Dedifferentiated amniotic fluid mesenchymal stem cell (primary cell): ENCODE measurements at regions not wholly inside any gene's neighbourhood (a gene's known extent, or its start where the extent isn't known, plus 50 kb on each side); places are given as distances from the start of the nearest gene placed in this dataset.
A peak's percentile ranks its signal among the peaks of the same experiment; 100 is the strongest.

Experiments
- DNase-seq: peaks from one replicate; pipeline ENCODE4 v3.0.0-alpha.2; 2016; ENCODE audit errors: extremely low spot score

DNA sequence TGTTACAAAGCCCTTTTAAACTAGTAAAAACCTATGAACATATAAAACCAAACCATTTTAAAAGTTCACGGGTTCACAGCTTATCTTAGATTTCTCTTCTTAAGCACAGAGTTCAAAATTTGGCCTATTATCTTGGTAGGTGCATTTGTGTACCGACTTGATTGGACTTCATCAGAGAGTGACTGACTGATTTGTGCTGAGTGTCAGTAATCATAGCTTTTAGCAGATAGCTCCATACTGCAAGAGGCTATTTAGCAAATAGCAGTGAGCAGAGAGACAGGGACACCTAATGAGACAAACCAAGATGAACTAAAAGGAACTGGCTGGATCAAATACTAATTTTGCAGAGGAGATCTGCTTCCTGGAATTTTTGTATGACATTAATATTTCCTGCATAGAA, 274.5 kb downstream of the PRR16 start:
- no peak for DNase-seq

- DNase-seq, result no peak
Measured at GRCh38 chr5:120740989-120741388, 276.9 kb downstream of the PRR16 start.

- DNase-seq, result no peak
Measured at GRCh38 chr5:120748474-120748873, 284.4 kb downstream of the PRR16 start.

GRCh38 chr5:120749737-120750136, 285.6 kb downstream of the PRR16 start:
- DNase-seq, result no peak

GRCh38 chr5:120759587-120759986, 295.5 kb downstream of the PRR16 start:
- DNase-seq, result no peak

DNA sequence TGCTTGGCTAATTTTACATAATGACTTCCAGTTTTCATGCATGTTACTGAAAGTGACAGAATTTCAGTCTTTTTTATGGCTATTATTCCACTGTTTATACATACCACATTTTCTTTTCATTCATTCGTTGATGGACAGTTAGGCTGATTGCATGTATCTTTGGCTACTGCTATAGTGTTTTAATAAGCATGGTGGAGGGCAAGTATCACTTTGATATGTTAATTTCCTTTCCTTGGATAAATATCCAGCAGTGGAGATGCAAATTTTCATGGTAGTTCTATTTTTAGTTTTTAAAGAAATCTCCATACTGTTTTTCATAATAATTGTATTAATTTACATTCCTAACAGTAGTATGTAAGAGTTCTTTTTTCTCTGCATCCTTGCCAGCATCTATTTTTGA, 297.9 kb downstream of the PRR16 start:
- DNase-seq, result no peak

DNA sequence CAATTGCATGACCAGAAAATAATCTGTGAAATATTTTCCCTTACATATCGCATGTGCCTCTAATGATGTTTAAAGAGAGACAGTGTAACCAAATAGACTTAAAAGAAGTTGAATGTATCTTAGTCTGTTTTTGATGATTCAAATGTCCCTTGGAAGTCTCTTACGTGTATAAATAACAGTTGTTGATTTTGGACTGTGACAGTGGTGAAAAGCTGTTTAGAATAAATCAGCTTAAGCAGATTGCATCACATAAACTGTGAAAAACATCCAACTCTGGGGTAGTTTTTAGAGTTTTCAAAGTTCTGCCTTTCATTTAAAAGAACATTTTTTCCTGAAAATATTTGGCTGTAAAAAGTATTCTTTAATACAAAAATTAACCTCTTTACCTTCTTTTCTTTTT, 301.1 kb downstream of the PRR16 start:
- DNase-seq, result peak; percentile 49

DNA sequence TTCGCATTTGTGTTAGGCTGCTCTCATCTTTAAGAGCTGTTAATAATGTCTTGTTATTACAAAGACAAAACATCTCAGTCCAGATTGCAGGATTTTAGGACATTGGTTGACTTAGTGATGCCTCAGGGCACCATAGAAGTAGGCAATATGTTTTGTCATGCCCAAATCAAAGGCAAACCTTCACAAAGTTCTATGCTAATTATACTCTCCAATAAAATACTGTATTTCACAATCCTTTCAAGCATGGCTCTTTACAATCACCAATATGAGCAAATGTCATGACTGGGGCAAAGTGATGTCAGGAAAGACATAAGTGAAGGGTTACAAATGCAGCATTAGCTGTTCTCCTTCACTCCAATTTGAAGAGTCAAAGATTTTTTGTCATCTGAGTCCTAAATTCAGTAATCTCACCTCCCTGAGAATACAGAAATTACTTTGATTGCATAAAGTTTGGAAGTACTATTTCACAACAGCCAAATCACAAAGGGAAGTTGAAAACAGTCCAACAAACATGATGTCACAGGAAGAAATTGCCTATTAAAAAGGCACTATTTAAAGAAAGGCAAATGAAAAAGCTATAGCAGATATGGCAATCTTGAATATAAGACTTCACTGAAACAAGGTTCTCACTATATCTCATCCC, 303.2 kb downstream of the PRR16 start:
- peak; percentile 76 for DNase-seq

DNA sequence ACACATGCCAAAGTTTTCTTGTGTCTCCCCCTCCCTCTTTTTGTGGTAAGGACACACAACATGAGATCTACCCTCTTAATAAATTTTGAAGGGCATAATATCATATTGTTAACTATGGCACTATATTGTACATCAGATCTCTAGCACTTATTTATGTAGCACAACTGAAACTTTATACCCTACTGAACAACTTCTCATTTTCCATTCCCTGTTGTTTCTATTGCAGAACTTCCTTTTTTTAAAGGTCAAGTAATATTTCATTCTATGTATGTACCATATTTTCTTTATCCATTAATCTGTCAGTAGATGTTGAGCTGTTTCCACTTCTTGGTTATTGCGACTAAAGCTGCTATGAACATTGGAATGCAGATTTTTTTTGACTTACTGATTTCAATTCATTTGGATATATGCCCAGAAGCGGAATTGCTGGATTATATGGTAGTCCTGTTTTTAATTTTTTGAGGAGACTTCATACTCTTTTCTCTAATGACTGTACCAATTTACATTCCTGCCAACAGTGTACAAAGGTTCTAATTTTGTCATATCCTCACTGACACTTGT, 305.3 kb downstream of the PRR16 start:
- DNase-seq, result peak; percentile 15

DNA sequence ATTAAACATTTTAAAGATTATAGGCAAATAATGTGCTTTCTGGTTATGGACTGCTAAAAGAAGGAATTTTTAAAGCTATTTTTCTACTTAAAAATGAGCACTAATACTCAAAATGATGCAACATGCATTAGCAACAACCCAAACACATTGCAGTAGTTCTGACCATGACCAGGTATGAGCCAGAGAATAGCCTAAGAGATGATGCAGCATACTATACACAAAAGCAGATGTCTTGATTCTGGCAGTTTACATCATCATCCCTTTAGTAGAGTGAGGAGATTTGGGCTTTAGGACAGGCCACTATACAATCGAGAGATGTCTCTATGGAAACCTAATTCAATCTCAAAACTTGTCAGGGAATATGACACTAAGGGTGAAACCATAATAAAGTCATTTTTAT, 307.1 kb downstream of the PRR16 start:
- no peak for DNase-seq

- DNase-seq, result peak; percentile 66
Measured at GRCh38 chr5:120778491-120779484, 314.7 kb downstream of the PRR16 start.

DNA sequence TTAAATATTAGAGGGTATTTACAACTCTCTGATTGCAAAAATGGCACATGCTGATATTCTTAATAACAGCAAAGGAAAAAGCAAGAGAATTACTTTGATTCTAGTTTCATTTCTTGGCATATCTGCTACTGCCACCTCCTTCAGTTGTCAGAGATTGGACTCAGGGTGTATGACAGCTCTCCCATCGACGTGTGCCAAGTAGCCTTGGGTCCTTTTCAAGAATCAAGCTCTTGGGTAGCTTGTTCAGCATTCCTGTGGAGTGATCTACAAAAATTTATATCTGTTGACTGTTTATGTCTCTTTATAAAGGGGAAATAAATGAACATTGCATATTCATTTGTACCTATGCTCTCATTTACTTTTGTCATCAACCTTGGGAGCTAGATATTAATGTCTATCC, 315.6 kb downstream of the PRR16 start:
- DNase-seq, result peak; percentile 66

GRCh38 chr5:120788481-120788880, 324.4 kb downstream of the PRR16 start:
- DNase-seq, result no peak

DNA sequence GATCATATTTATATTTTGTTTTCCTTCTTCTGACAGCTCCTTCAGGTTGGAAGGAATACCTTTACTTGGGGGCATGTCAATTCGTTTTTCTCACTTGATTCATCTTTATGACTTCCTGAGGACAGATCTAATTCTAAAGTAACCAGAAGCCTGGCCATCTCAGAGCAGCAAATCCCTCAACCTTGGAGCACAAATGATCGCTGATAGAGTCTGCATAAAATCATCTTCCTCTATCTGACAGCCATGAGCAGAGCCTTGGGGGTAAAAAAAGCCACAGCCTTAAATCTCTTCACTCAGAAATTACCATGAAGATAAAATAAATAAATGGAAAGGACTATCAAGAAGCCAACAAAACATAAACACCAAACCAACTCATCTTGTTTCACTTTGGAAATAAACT, 325.8 kb downstream of the PRR16 start:
- no peak for DNase-seq

DNA sequence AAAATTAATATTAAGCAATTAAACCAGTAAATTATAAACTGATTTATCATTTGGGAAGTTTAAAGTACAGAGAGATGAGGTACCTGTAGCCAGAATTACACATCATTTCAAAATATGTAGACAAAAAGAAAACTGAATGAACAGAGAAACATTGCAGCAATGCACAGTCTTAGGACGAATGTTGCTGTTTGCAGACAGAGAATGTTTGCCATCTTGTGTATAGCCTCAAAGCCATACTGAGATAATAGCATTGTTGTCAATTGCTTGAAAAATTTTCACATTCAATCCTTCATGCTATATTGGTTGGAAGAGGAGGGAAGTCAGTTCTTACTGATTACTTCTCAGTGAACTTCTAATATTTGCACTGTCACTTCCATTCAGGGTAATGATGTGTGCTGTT, 326.2 kb downstream of the PRR16 start:
- DNase-seq, result no peak

GRCh38 chr5:120792477-120792876, 328.4 kb downstream of the PRR16 start:
- DNase-seq, result no peak

- no peak for DNase-seq
Measured at GRCh38 chr5:120794121-120794520, 330.0 kb downstream of the PRR16 start.

- peak; percentile 54 for DNase-seq
Measured at GRCh38 chr5:120803282-120803681, 339.2 kb downstream of the PRR16 start.

- DNase-seq, result no peak
Measured at GRCh38 chr5:120805131-120805530, 341.0 kb downstream of the PRR16 start.

- no peak for DNase-seq
Measured at GRCh38 chr5:120806202-120806601, 342.1 kb downstream of the PRR16 start.

DNA sequence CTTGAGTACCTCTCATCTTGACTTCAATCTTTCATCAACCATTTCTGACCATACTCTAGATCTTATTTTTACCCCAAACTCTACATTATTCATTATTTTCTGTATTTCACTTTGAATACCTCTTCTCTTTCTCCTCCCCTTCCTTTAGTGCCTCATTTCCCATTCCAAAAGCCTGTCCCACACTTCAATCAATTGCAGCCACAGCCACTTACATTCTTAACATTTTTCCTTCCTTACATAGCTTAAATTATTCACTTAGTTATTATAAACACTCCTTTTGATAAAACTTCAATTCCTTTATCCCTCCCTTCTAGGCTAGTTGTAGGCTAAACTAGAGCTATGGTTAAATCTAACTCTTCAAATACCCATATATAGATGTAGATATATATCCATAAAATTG, 344.0 kb downstream of the PRR16 start:
- DNase-seq, result no peak

GRCh38 chr5:120808606-120809005, 344.5 kb downstream of the PRR16 start:
- DNase-seq, result no peak

DNA sequence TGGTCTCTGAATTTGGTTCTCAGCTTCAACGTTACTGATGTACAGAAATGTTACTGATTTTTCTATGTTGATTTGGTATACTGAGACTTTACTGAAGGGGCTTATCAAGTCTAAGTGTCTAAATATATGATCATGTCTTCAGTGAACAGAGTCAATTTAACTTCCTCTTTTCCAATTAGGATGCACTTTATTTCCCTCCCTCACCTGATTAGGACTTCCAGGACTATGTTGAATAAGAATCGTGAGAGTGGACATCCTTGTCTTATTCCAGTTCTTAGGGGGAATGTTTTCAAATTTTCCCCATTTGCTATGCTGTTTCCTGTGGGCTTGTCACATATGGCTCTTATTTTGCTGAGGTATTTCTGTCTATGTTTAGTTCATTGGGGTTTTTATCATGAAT, 349.5 kb downstream of the PRR16 start:
- no peak for DNase-seq
